H1 (cell line): ENCODE measurements at regions not wholly inside any gene's neighbourhood (a gene's known extent, or its start where the extent isn't known, plus 50 kb on each side); places are given as distances from the start of the nearest gene placed in this dataset.

Experiments
- CTCF ChIA-PET: fragments of 300-600 bp; sonication (Branson Sonifier 250); formaldehyde crosslinking; loops from one replicate; lab custom pipeline; 2021; ENCODE audit not compliant: partially characterized antibody; lab: Charles Lee
- POLR2A ChIA-PET: fragments of 300-600 bp; sonication (Branson Sonifier 250); formaldehyde crosslinking; loops from one replicate; lab custom pipeline; 2021; ENCODE audit warnings: inconsistent platforms; ENCODE audit not compliant: partially characterized antibody; lab: Charles Lee
- DNase-seq, 2 experiments: peaks; one replicate each; pipeline versions ENCODE4 v3.0.0 to v3.0.0-alpha.2; 2010 to 2022; ENCODE audit warnings: low spot score in 2 of 2, low read depth in 1 of 2, mixed read lengths in 1 of 2
- FAIRE-seq: peaks from 2 replicates; lab custom pipeline; 2011; peaks lifted over from hg19 to GRCh38; lab: Jason Lieb, UNC
- H2AFZ ChIP-seq: 2 replicates; pipeline ENCODE4 v1.8.1; 2012; ENCODE audit warnings: low read length, inconsistent platforms
- H2AK5ac ChIP-seq: 2 replicates; pipeline ENCODE4 v1.6.1; 2013; ENCODE audit warnings: low read depth, low read length
- H2BK120ac ChIP-seq: replicated peaks from 2 replicates; pipeline ENCODE3; 2013; ENCODE audit warnings: low read depth, low read length, inconsistent platforms
- H2BK12ac ChIP-seq: 2 replicates; pipeline ENCODE4 v1.6.1; 2013; ENCODE audit warnings: low read depth, low read length
- H2BK15ac ChIP-seq: 2 replicates; pipeline ENCODE4 v1.6.1; 2013; ENCODE audit warnings: low read length
- H2BK20ac ChIP-seq: 2 replicates; pipeline ENCODE4 v1.6.1; 2013; ENCODE audit warnings: low read length
- H2BK5ac ChIP-seq: 2 replicates; pipeline ENCODE4 v1.6.1; 2013; ENCODE audit warnings: low read depth, low read length
- H3K14ac ChIP-seq: 2 replicates; pipeline ENCODE4 v1.6.1; 2013; ENCODE audit warnings: inconsistent platforms; ENCODE audit not compliant: insufficient read length
- H3K18ac ChIP-seq: 2 replicates; pipeline ENCODE4 v1.6.1; 2013; ENCODE audit warnings: low read length; ENCODE audit errors: extremely low read depth
- H3K23ac ChIP-seq: 2 replicates; pipeline ENCODE4 v1.6.1; 2013; ENCODE audit warnings: inconsistent platforms; ENCODE audit not compliant: insufficient read length
- H3K23me2 ChIP-seq: 2 replicates; pipeline ENCODE4 v1.6.1; 2013; ENCODE audit warnings: low read depth, low read length
- H3K27ac ChIP-seq: 2 replicates; pipeline ENCODE4 v1.6.1; 2011; ENCODE audit warnings: low read depth, low read length, inconsistent platforms
- H3K27me3 ChIP-seq, 4 experiments: replicated peaks in 1 of 4; 1 replicate in 1 of 4; 2 replicates in 3 of 4; pipeline versions ENCODE4 v1.6.1 to v1.8.1; 2011 to 2013; ENCODE audit warnings: low read length in 3 of 4, mild to moderate bottlenecking in 3 of 4, inconsistent platforms in 2 of 4, mixed read lengths in 2 of 4, moderate library complexity in 1 of 4; ENCODE audit not compliant: control insufficient read depth in 3 of 4, insufficient read depth in 3 of 4; ENCODE audit errors: extremely low read depth in 1 of 4
- H3K36me3 ChIP-seq, 4 experiments: 2 replicates each; pipeline versions ENCODE4 v1.6.1 to v1.8.1; 2011 to 2013; ENCODE audit warnings: mild to moderate bottlenecking in 4 of 4, low read length in 3 of 4, moderate library complexity in 2 of 4, control low read depth in 1 of 4, inconsistent platforms in 1 of 4; ENCODE audit not compliant: insufficient read depth in 4 of 4, control insufficient read depth in 2 of 4
- H3K4ac ChIP-seq: replicated peaks from 2 replicates; pipeline ENCODE3; 2013; ENCODE audit warnings: low read length, low read depth, mixed read lengths, inconsistent platforms; ENCODE audit not compliant: insufficient read length
- H3K4me1 ChIP-seq, 4 experiments: replicated peaks in 1 of 4; 1 replicate in 1 of 4; 2 replicates in 3 of 4; pipeline versions ENCODE4 v1.6.1 to v1.8.1; 2011 to 2013; ENCODE audit warnings: low read length in 3 of 4, inconsistent platforms in 2 of 4, mixed read lengths in 1 of 4; ENCODE audit not compliant: insufficient read depth in 4 of 4, control insufficient read depth in 3 of 4
- H3K4me2 ChIP-seq, 2 experiments: 2 replicates each; pipeline versions ENCODE4 v1.6.1 to v1.8.1; 2011 to 2013; ENCODE audit warnings: low read depth in 2 of 2, low read length in 2 of 2, control low read depth in 1 of 2, inconsistent platforms in 1 of 2, mild to moderate bottlenecking in 1 of 2; ENCODE audit not compliant: insufficient read depth in 1 of 2
- H3K4me3 ChIP-seq, 4 experiments: fragments of 200-600, 300-600 bp in 1 of 4; sonication (generic), shearing (Covaris generic), sonication (Bioruptor Twin) in 1 of 4; 2 replicates each; pipeline versions ENCODE4 v1.5.1 to v1.8.1; 2011 to 2016; ENCODE audit warnings: low read length in 4 of 4, low read depth in 3 of 4, control low read depth in 2 of 4, inconsistent platforms in 2 of 4, mild to moderate bottlenecking in 2 of 4, mixed read lengths in 1 of 4, moderate library complexity in 1 of 4; ENCODE audit not compliant: insufficient read depth in 2 of 4; ENCODE audit errors: extremely low read depth in 1 of 4
- H3K56ac ChIP-seq: replicated peaks from 2 replicates; pipeline ENCODE3; 2013; ENCODE audit warnings: low read depth, mild to moderate bottlenecking, mixed read lengths, low read length, inconsistent platforms; ENCODE audit not compliant: insufficient read length
- H3K79me1 ChIP-seq: 2 replicates; pipeline ENCODE4 v1.6.1; 2013; ENCODE audit warnings: low read depth, low read length, control low read depth
- H3K79me2 ChIP-seq, 2 experiments: 2 replicates each; pipeline versions ENCODE4 v1.6.1 to v1.8.1; 2012 to 2013; ENCODE audit warnings: low read length in 2 of 2, mild to moderate bottlenecking in 2 of 2, inconsistent platforms in 1 of 2; ENCODE audit not compliant: insufficient read depth in 2 of 2, control insufficient read depth in 1 of 2
- H3K9ac ChIP-seq, 4 experiments: replicated peaks in 1 of 4; 1 replicate in 1 of 4; 2 replicates in 3 of 4; pipeline versions ENCODE4 v1.6.1 to v1.8.1; 2011 to 2013; ENCODE audit warnings: low read depth in 3 of 4, low read length in 3 of 4, control low read depth in 2 of 4, mild to moderate bottlenecking in 2 of 4, moderate library complexity in 2 of 4, inconsistent platforms in 1 of 4; ENCODE audit errors: extremely low read depth in 1 of 4
- H3K9me3 ChIP-seq, 2 experiments: 2 replicates each; pipeline versions ENCODE4 v1.6.1 to v1.8.1; 2012 to 2013; ENCODE audit warnings: mild to moderate bottlenecking in 2 of 2, moderate library complexity in 2 of 2, control low read depth in 1 of 2, inconsistent platforms in 1 of 2, low read depth in 1 of 2, low read length in 1 of 2, mixed read lengths in 1 of 2; ENCODE audit not compliant: insufficient read depth in 2 of 2
- H4K20me1 ChIP-seq, 2 experiments: replicated peaks in 1 of 2; 2 replicates each; pipeline versions ENCODE3 to v1.8.1; 2011 to 2013; ENCODE audit warnings: inconsistent platforms in 2 of 2, low read length in 2 of 2, mild to moderate bottlenecking in 1 of 2; ENCODE audit not compliant: insufficient read depth in 2 of 2, control insufficient read depth in 1 of 2
- H4K5ac ChIP-seq: 2 replicates; pipeline ENCODE4 v1.6.1; 2013; ENCODE audit warnings: low read length, low read depth, mixed read lengths, inconsistent platforms; ENCODE audit not compliant: insufficient read length
- H4K8ac ChIP-seq: 2 replicates; pipeline ENCODE4 v1.8.0; 2013; ENCODE audit warnings: mild to moderate bottlenecking, moderate library complexity, low read length, inconsistent platforms; ENCODE audit not compliant: insufficient read depth; ENCODE audit errors: extremely low read depth
- H4K91ac ChIP-seq: replicated peaks from 2 replicates; pipeline ENCODE3; 2013; ENCODE audit warnings: low read length, mixed read lengths, inconsistent platforms; ENCODE audit not compliant: insufficient read length
- ATF2 ChIP-seq: IDR thresholded peaks from 2 replicates; pipeline ENCODE4 v1.6.1; 2012; ENCODE audit warnings: low read length, inconsistent platforms
- CREB1 ChIP-seq: IDR thresholded peaks from 2 replicates; pipeline ENCODE4 v1.6.1; 2012; ENCODE audit warnings: inconsistent platforms
- EZH2 ChIP-seq: fragments of 200-600 bp; sonication (generic); IDR thresholded peaks from 2 replicates; pipeline ENCODE4 v1.7.1; 2012; ENCODE audit warnings: low read depth, mild to moderate bottlenecking, moderate library complexity, low read length, inconsistent platforms; ENCODE audit not compliant: severe bottlenecking
- GTF2F1 ChIP-seq: IDR thresholded peaks from 2 replicates; pipeline ENCODE4 v1.6.1; 2012; ENCODE audit warnings: low read depth, low read length, improper control_type of control experiment, borderline replicate concordance
- JUND ChIP-seq: IDR thresholded peaks from 2 replicates; pipeline ENCODE4 v1.6.1; 2011; ENCODE audit warnings: mild to moderate bottlenecking, improper control_type of control experiment, low read length
- POLR2A ChIP-seq, 2 experiments: IDR thresholded peaks; 1 replicate in 1 of 2; 2 replicates in 1 of 2; pipeline ENCODE4 v1.6.1; 2011; ENCODE audit warnings: low read depth in 2 of 2, low read length in 2 of 2, mild to moderate bottlenecking in 2 of 2; ENCODE audit errors: control extremely low read depth in 1 of 2
- POLR2AphosphoS5 ChIP-seq: IDR thresholded peaks from 2 replicates; pipeline ENCODE4 v1.6.1; 2011; ENCODE audit warnings: low read depth, low read length
- RNF2 ChIP-seq: fragments of 200-900, 300-1000 bp; sonication (generic); IDR thresholded peaks from 2 replicates; pipeline ENCODE4 v1.7.1; 2016; ENCODE audit warnings: borderline replicate concordance, low read depth, mild to moderate bottlenecking, antibody characterized with exemption, low read length; ENCODE audit not compliant: poor library complexity, severe bottlenecking; ENCODE audit errors: missing control alignments
- ZNF274 ChIP-seq: IDR thresholded peaks from 2 replicates; pipeline ENCODE4 v1.7.0; 2012; ENCODE audit warnings: low read length, borderline replicate concordance; ENCODE audit errors: extremely low read depth
- WGBS, 2 experiments: shearing (Covaris generic) in 1 of 2; methylation state at CpG; one replicate each; pipeline versions ENCODE4 v1.1.6 to v1.1.7; 2013 to 2015; ENCODE audit warnings: low lambda C conversion rate in 2 of 2, mixed read lengths in 2 of 2, inconsistent platforms in 1 of 2, low coverage in 1 of 2, missing lambda C conversion rate in 1 of 2; ENCODE audit not compliant: insufficient replicate concordance in 2 of 2, insufficient coverage in 1 of 2, insufficient read length in 1 of 2; ENCODE audit errors: extremely low coverage in 1 of 2, missing lambda C conversion rate in 1 of 2; 5-methylcytosine and 5-hydroxymethylcytosine counted together

DNA sequence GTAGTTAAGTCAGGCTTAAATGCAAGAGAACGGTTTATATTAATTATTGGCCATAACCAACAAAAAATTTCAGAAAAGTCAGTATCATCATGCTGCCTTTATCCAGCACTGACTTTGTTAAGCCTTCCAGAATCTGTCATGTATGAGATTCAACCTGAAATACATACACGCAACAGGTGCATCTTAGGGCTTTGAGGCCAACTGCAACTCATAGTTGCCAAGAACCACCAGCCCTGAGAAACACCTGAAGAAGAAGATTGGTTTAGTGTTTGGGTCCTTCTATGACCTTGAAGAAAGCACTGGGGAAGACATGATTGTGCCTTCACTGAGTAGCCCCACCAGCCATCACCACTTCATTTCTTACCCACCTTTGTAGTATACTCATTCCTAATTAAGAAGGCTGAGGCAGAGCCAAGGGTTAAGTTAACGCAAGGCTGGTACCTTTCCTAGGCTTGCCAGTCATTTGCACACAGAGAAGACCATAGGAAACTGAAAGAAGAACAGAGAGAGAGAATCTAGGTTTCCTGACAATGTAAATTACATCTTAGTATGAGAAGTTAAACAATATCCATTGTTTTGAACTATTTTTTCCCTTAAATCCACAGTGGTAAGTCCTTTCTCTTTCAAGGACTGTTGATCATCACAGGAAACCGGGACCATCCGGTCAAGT is 200.1 kb upstream of the PRKCQ start:
- Histone ChIP-seq H3K27me3 (no peaks in the 10 kb centered on the region; a peak in 1 of 7 replicates), H4K20me1 (no peaks in the 10 kb centered on the region), H3K18ac (no peak overlapping the region), H3K14ac (no peak overlapping the region), H3K79me1 (no peaks in the 10 kb centered on the region), H3K79me2 (no peaks in the 10 kb centered on the region), H3K4me2 (no peak overlapping the region), H3K4ac (no peak overlapping the region), H2BK12ac (no peak overlapping the region), H4K91ac (no peak overlapping the region), H2BK120ac (no peak overlapping the region), H3K56ac (no peak overlapping the region), H2BK5ac (no peak overlapping the region), H3K4me1 (peaks cover 0 to 2% (median 0%) of the 10 kb centered on the region in 4 experiments; a peak in 2 of 7 replicates), H2AK5ac (no peak overlapping the region), H4K8ac (no peak overlapping the region), H3K23me2 (no peaks in the 10 kb centered on the region; the same call in 1 of the 2 replicates), H3K4me3 (no peak overlapping the region), H4K5ac (no peak overlapping the region), H3K36me3 (no peaks in the 10 kb centered on the region), H2AFZ (no peak overlapping the region), H3K9me3 (no peaks in the 10 kb centered on the region), H2BK20ac (no peak overlapping the region), H3K9ac (no peak overlapping the region), H3K23ac (no peak overlapping the region), H3K27ac (no peak overlapping the region), H2BK15ac (no peak overlapping the region)
- TF ChIP-seq CREB1 (no peak), ATF2 (no peak), GTF2F1 (no peak), EZH2 (no peak), POLR2AphosphoS5 (no peak), RNF2 (no peak), JUND (no peak), ZNF274 (no peak), POLR2A (IDR thresholded peaks at IDR 0.05; ENCODE audit: control extremely low read depth in 1 of 2, low read depth in 2 of 2, low read length in 2 of 2) (no peak)
- POLR2A ChIA-PET: no interaction called here
- FAIRE-seq (no peak), DNase-seq (no peak)
- CTCF ChIA-PET: no interaction called here
- WGBS, 2 experiments: 91% methylated on average over 5 of the region's 5 CpGs; no CpG with 5 or more reads in 1 of the 2 experiments
